ENCODE measurements at regions not wholly inside any gene's neighbourhood (a gene's known extent, or its start where the extent isn't known, plus 50 kb on each side); places are given as distances from the start of the nearest gene placed in this dataset.
"Not testable (repeated sequence)": the region's sequence is repeated elsewhere in the genome, so short reads cannot be mapped to it uniquely, and the experiment has no call there.

GRCh38 chr15:91414124-91414523, 314.1 kb downstream of the SV2B start:
- FAIRE-seq (no peak), DNase-seq (ENCODE audit: insufficient read length, low spot score) (no peak)
- TF ChIP-seq CTCF (IDR thresholded peaks at IDR 0.05; ENCODE audit: insufficient read depth, missing control alignments) = no peak

GRCh38 chr15:91415258-91415657, 315.2 kb downstream of the SV2B start:
- FAIRE-seq; DNase-seq (ENCODE audit: insufficient read length, low spot score): not testable (repeated sequence)

- DNase-seq (ENCODE audit: insufficient read length, low spot score) = no peak
- no peak for TF ChIP-seq CTCF (IDR thresholded peaks at IDR 0.05; ENCODE audit: insufficient read depth, missing control alignments)
- FAIRE-seq = no peak
Observed at GRCh38 chr15:91420689-91421088, 320.6 kb downstream of the SV2B start.

GRCh38 chr15:91422797-91423196, 322.7 kb downstream of the SV2B start:
- DNase-seq (ENCODE audit: insufficient read length, low spot score) (no peak), FAIRE-seq (no peak)
- TF ChIP-seq CTCF (IDR thresholded peaks at IDR 0.05; ENCODE audit: insufficient read depth, missing control alignments) = no peak

GRCh38 chr15:91424001-91424400, 323.9 kb downstream of the SV2B start:
- no peak for TF ChIP-seq CTCF (IDR thresholded peaks at IDR 0.05; ENCODE audit: insufficient read depth, missing control alignments)
- DNase-seq (ENCODE audit: insufficient read length, low spot score) (no peak), FAIRE-seq (no peak)

- FAIRE-seq (no peak), DNase-seq (ENCODE audit: insufficient read length, low spot score) (no peak)
- no peak for TF ChIP-seq CTCF (IDR thresholded peaks at IDR 0.05; ENCODE audit: insufficient read depth, missing control alignments)
Observed at GRCh38 chr15:91426412-91426811, 326.4 kb downstream of the SV2B start.

- FAIRE-seq (no peak), DNase-seq (ENCODE audit: insufficient read length, low spot score) (no peak)
- TF ChIP-seq CTCF (IDR thresholded peaks at IDR 0.05; ENCODE audit: insufficient read depth, missing control alignments) = no peak
Observed at GRCh38 chr15:91429973-91430372, 329.9 kb downstream of the SV2B start.

GRCh38 chr15:91431041-91431715, 331.1 kb downstream of the SV2B start:
- TF ChIP-seq CTCF (IDR thresholded peaks at IDR 0.05; ENCODE audit: insufficient read depth, missing control alignments) = no peak
- DNase-seq (ENCODE audit: insufficient read length, low spot score) (no peak), FAIRE-seq (no peak)

Data from D721Med (cell line).